Tibial artery (tissue), 4 donors: ENCODE measurements at regions not wholly inside any gene's neighbourhood (a gene's known extent, or its start where the extent isn't known, plus 50 kb on each side); places are given as distances from the start of the nearest gene placed in this dataset.

ENCODE experiments used
- DNase-seq, 2 donors: peaks; one replicate each; pipeline ENCODE4 v3.0.0-alpha.2; 2019
- H3K27ac ChIP-seq, 2 donors: fragments of 200-600 bp; sonication (generic) in 1 of 2; 1 replicate in 1 of 2; 2 replicates in 1 of 2; pipeline ENCODE4 v1.5.1; 2018 to 2019; ENCODE audit warnings: mild to moderate bottlenecking in 1 of 2
- H3K27me3 ChIP-seq, 2 donors: fragments of 200-600 bp; sonication (generic) in 1 of 2; one replicate each; pipeline versions ENCODE4 v1.5.1 to v1.6.0; 2016 to 2019
- H3K36me3 ChIP-seq, 3 donors: fragments of 200-600 bp; sonication (generic) in 2 of 3; one replicate each; pipeline ENCODE4 v1.5.1; 2016 to 2019; ENCODE audit warnings: mild to moderate bottlenecking in 2 of 3
- H3K4me1 ChIP-seq, 4 donors: fragments of 200-600 bp; sonication (generic) in 2 of 4; 1 replicate in 3 of 4; 2 replicates in 1 of 4; pipeline ENCODE4 v1.5.1; 2016 to 2019
- H3K4me3 ChIP-seq, 2 donors: fragments of 200-600 bp; sonication (generic) in 1 of 2; 1 replicate in 1 of 2; 2 replicates in 1 of 2; pipeline ENCODE4 v1.5.1; 2018 to 2019; ENCODE audit warnings: mild to moderate bottlenecking in 2 of 2
- H3K9me3 ChIP-seq, 3 donors: fragments of 200-600 bp; sonication (generic) in 1 of 3; one replicate each; pipeline ENCODE4 v1.5.1; 2016 to 2019
- CTCF ChIP-seq, 2 experiments: fragments of 200-600 bp in 1 of 2; fragments of 450-650 bp in 1 of 2; IDR thresholded peaks; one replicate each; pipeline ENCODE4 v1.5.1; 2017 to 2019; ENCODE audit warnings: antibody characterized with exemption in 2 of 2, mild to moderate bottlenecking in 1 of 2, moderate library complexity in 1 of 2
- intact Hi-C: fragments of 100-400 bp; cut with DNase I; formaldehyde crosslinking; loops from one replicate; pipeline ENCODE4 v1.15.0; 2023; ENCODE audit warnings: low total_unique reads

GRCh38 chr18:8972116-8972515 is 130.4 kb upstream of the NDUFV2 start:
- no peaks in the 10 kb centered on the region for H3K4me1 ChIP-seq
- H3K36me3 ChIP-seq = no peaks in the 10 kb centered on the region
- DNase-seq = no peak
- no peak overlapping the region for H3K27ac ChIP-seq
- intact Hi-C loops = no loop called here
- no peaks in the 10 kb centered on the region for H3K27me3 ChIP-seq
- no peaks in the 10 kb centered on the region for H3K9me3 ChIP-seq
- H3K4me3 ChIP-seq = no peak overlapping the region
- no peak for TF ChIP-seq CTCF (IDR thresholded peaks at IDR 0.05)

- no peak for DNase-seq
- Histone ChIP-seq H3K36me3 (no peaks in the 10 kb centered on the region), H3K27ac (no peak overlapping the region), H3K4me1 (no peaks in the 10 kb centered on the region), H3K9me3 (no peaks in the 10 kb centered on the region), H3K27me3 (no peaks in the 10 kb centered on the region), H3K4me3 (no peak overlapping the region)
- intact Hi-C loops = no loop called here
- TF ChIP-seq CTCF (IDR thresholded peaks at IDR 0.05) = no peak
These were observed 128.2 kb upstream of the NDUFV2 start for GRCh38 chr18:8974279-8974678.

- Histone ChIP-seq H3K4me1 (no peaks in the 10 kb centered on the region), H3K36me3 (no peaks in the 10 kb centered on the region), H3K9me3 (no peaks in the 10 kb centered on the region), H3K4me3 (no peak overlapping the region), H3K27me3 (no peaks in the 10 kb centered on the region), H3K27ac (no peak overlapping the region)
- intact Hi-C loops = no loop called here
- no peak for DNase-seq
- TF ChIP-seq CTCF (IDR thresholded peaks at IDR 0.05) = no peak
These were observed 127.8 kb upstream of the NDUFV2 start for GRCh38 chr18:8974696-8975095.

- no peak for DNase-seq
- Histone ChIP-seq H3K4me1 (no peaks in the 10 kb centered on the region), H3K27ac (no peak overlapping the region), H3K36me3 (no peaks in the 10 kb centered on the region), H3K9me3 (no peaks in the 10 kb centered on the region), H3K27me3 (no peaks in the 10 kb centered on the region), H3K4me3 (no peak overlapping the region)
- no peak for TF ChIP-seq CTCF (IDR thresholded peaks at IDR 0.05)
- intact Hi-C loops = no loop called here
These were observed 126.9 kb upstream of the NDUFV2 start for GRCh38 chr18:8975624-8976023.

GRCh38 chr18:8976606-8977005 is 125.9 kb upstream of the NDUFV2 start:
- no peak for TF ChIP-seq CTCF (IDR thresholded peaks at IDR 0.05)
- Histone ChIP-seq H3K27ac (no peak overlapping the region), H3K4me3 (no peak overlapping the region), H3K27me3 (no peaks in the 10 kb centered on the region), H3K9me3 (no peaks in the 10 kb centered on the region), H3K4me1 (no peaks in the 10 kb centered on the region), H3K36me3 (no peaks in the 10 kb centered on the region)
- intact Hi-C loops = no loop called here
- no peak for DNase-seq

GRCh38 chr18:8977166-8977565 is 125.3 kb upstream of the NDUFV2 start:
- Histone ChIP-seq H3K4me3 (no peak overlapping the region), H3K4me1 (no peaks in the 10 kb centered on the region), H3K36me3 (no peaks in the 10 kb centered on the region), H3K9me3 (no peaks in the 10 kb centered on the region), H3K27ac (no peak overlapping the region), H3K27me3 (no peaks in the 10 kb centered on the region)
- TF ChIP-seq CTCF (IDR thresholded peaks at IDR 0.05) = no peak
- DNase-seq = no peak
- intact Hi-C loops = no loop called here
